ENCODE measurements at regions not wholly inside any gene's neighbourhood (a gene's known extent, or its start where the extent isn't known, plus 50 kb on each side); places are given as distances from the start of the nearest gene placed in this dataset.

- no peak for TF ChIP-seq CTCF (IDR thresholded peaks at IDR 0.05; ENCODE audit: borderline replicate concordance, extremely low read depth, insufficient read depth)
- intact Hi-C loops (cut with DNase I), result no loop called here
- Histone ChIP-seq H3K9me3 (ENCODE audit: control insufficient read depth in 2 of 3, insufficient read depth in 1 of 3, low read length in 3 of 3) (no peaks in the 10 kb centered on the region), H3K4me1 (ENCODE audit: control insufficient read depth in 2 of 3, insufficient read depth in 2 of 3, low read depth in 1 of 3, low read length in 3 of 3) (no peaks in the 10 kb centered on the region), H3K9ac (ENCODE audit: low read length in 3 of 3) (no peak overlapping the region), H3K27ac (ENCODE audit: low read depth in 2 of 2, low read length in 2 of 2) (no peak overlapping the region), H3K27me3 (ENCODE audit: control insufficient read depth, insufficient read depth, low read length) (no peaks in the 10 kb centered on the region), H3K4me3 (ENCODE audit: low read length in 3 of 3) (no peak overlapping the region), H3K36me3 (ENCODE audit: control insufficient read depth in 2 of 3, insufficient read depth in 3 of 3, low read length in 3 of 3) (no peaks in the 10 kb centered on the region)
- DNase-seq, result no peak
- FAIRE-seq, result no peak
Measured at GRCh38 chr4:32003548-32003947, 1283.4 kb downstream of the PCDH7 start.

GRCh38 chr4:32010221-32010620 is 1290.1 kb downstream of the PCDH7 start:
- no peak overlapping the region for H3K27ac ChIP-seq (ENCODE audit: low read depth in 2 of 2, low read length in 2 of 2)
- intact Hi-C loops (cut with DNase I), result no loop called here
- DNase-seq (no peak), FAIRE-seq (no peak)
- H3K27me3 ChIP-seq (ENCODE audit: control insufficient read depth, insufficient read depth, low read length), result no peaks in the 10 kb centered on the region
- no peaks in the 10 kb centered on the region for H3K4me1 ChIP-seq (ENCODE audit: control insufficient read depth in 2 of 3, insufficient read depth in 2 of 3, low read depth in 1 of 3, low read length in 3 of 3)
- H3K4me3 ChIP-seq (ENCODE audit: low read length in 3 of 3), result no peak overlapping the region
- no peak for TF ChIP-seq CTCF (IDR thresholded peaks at IDR 0.05; ENCODE audit: borderline replicate concordance, extremely low read depth, insufficient read depth)
- no peak overlapping the region for H3K9ac ChIP-seq (ENCODE audit: low read length in 3 of 3)
- no peaks in the 10 kb centered on the region for H3K9me3 ChIP-seq (ENCODE audit: control insufficient read depth in 2 of 3, insufficient read depth in 1 of 3, low read length in 3 of 3)
- no peaks in the 10 kb centered on the region for H3K36me3 ChIP-seq (ENCODE audit: control insufficient read depth in 2 of 3, insufficient read depth in 3 of 3, low read length in 3 of 3)

GRCh38 chr4:32022071-32022470 is 1301.9 kb downstream of the PCDH7 start:
- Histone ChIP-seq H3K4me3 (ENCODE audit: low read length in 3 of 3) (no peak overlapping the region), H3K9me3 (ENCODE audit: control insufficient read depth in 2 of 3, insufficient read depth in 1 of 3, low read length in 3 of 3) (no peaks in the 10 kb centered on the region), H3K4me1 (ENCODE audit: control insufficient read depth in 2 of 3, insufficient read depth in 2 of 3, low read depth in 1 of 3, low read length in 3 of 3) (no peaks in the 10 kb centered on the region), H3K27ac (ENCODE audit: low read depth in 2 of 2, low read length in 2 of 2) (no peak overlapping the region), H3K9ac (ENCODE audit: low read length in 3 of 3) (no peak overlapping the region), H3K36me3 (ENCODE audit: control insufficient read depth in 2 of 3, insufficient read depth in 3 of 3, low read length in 3 of 3) (no peaks in the 10 kb centered on the region), H3K27me3 (ENCODE audit: control insufficient read depth, insufficient read depth, low read length) (no peaks in the 10 kb centered on the region)
- no peak for FAIRE-seq
- TF ChIP-seq CTCF (IDR thresholded peaks at IDR 0.05; ENCODE audit: borderline replicate concordance, extremely low read depth, insufficient read depth), result no peak
- intact Hi-C loops (cut with DNase I), result no loop called here
- DNase-seq, result peak in 1 of 5 donors; percentile 7

GRCh38 chr4:32025851-32026459 is 1305.8 kb downstream of the PCDH7 start:
- TF ChIP-seq CTCF (IDR thresholded peaks at IDR 0.05; ENCODE audit: borderline replicate concordance, extremely low read depth, insufficient read depth), result no peak
- no peaks in the 10 kb centered on the region for H3K27me3 ChIP-seq (ENCODE audit: control insufficient read depth, insufficient read depth, low read length)
- peak in 3 of 5 donors; percentile 27 to 81 (median 74) for DNase-seq
- no peak overlapping the region for H3K4me3 ChIP-seq (ENCODE audit: low read length in 3 of 3)
- FAIRE-seq, result peak; percentile 53
- H3K9me3 ChIP-seq (ENCODE audit: control insufficient read depth in 2 of 3, insufficient read depth in 1 of 3, low read length in 3 of 3), result no peaks in the 10 kb centered on the region
- H3K4me1 ChIP-seq (ENCODE audit: control insufficient read depth in 2 of 3, insufficient read depth in 2 of 3, low read depth in 1 of 3, low read length in 3 of 3), result no peaks in the 10 kb centered on the region
- intact Hi-C loops (cut with DNase I), result no loop called here
- H3K27ac ChIP-seq (ENCODE audit: low read depth in 2 of 2, low read length in 2 of 2), result no peak overlapping the region
- H3K36me3 ChIP-seq (ENCODE audit: control insufficient read depth in 2 of 3, insufficient read depth in 3 of 3, low read length in 3 of 3), result no peaks in the 10 kb centered on the region
- H3K9ac ChIP-seq (ENCODE audit: low read length in 3 of 3), result no peak overlapping the region

Measured in kidney (tissue), 13 donors.